AG09319 (cell line): ENCODE measurements at regions not wholly inside any gene's neighbourhood (a gene's known extent, or its start where the extent isn't known, plus 50 kb on each side); places are given as distances from the start of the nearest gene placed in this dataset.

Experiments
- DNase-seq: peaks from one replicate; pipeline ENCODE4 v3.0.0-alpha.2; 2010; ENCODE audit warnings: low read depth; ENCODE audit errors: extremely low read depth
- TF ChIP-seq, protein P1 (sequence below): IDR thresholded peaks from 2 replicates; pipeline ENCODE4 v1.5.1; 2011; ENCODE audit warnings: low read depth, mild to moderate bottlenecking, inconsistent platforms, low read length, moderate library complexity

DNA sequence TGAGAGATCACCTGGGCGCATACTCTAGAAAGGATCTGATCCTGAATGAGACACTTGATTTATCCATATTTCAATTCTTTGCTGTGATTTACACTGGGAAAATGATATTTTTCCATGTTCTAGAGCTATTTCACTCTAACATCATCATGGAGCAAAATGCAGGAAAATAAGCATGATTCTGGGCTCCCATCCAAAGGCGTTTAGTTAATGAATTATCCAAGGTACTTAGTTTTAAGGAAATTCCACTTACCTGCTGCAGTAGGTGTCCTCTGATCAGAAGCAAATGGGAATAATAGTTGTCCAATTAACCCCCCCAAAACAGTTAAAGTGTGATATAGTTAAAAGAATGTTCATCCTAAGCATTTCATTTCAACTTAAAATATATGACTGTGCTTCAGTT lies 204.5 kb upstream of the PRKD1 start:
- no peak for DNase-seq
- TF ChIP-seq, protein P1, sequence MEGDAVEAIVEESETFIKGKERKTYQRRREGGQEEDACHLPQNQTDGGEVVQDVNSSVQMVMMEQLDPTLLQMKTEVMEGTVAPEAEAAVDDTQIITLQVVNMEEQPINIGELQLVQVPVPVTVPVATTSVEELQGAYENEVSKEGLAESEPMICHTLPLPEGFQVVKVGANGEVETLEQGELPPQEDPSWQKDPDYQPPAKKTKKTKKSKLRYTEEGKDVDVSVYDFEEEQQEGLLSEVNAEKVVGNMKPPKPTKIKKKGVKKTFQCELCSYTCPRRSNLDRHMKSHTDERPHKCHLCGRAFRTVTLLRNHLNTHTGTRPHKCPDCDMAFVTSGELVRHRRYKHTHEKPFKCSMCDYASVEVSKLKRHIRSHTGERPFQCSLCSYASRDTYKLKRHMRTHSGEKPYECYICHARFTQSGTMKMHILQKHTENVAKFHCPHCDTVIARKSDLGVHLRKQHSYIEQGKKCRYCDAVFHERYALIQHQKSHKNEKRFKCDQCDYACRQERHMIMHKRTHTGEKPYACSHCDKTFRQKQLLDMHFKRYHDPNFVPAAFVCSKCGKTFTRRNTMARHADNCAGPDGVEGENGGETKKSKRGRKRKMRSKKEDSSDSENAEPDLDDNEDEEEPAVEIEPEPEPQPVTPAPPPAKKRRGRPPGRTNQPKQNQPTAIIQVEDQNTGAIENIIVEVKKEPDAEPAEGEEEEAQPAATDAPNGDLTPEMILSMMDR, result no peak

DNA sequence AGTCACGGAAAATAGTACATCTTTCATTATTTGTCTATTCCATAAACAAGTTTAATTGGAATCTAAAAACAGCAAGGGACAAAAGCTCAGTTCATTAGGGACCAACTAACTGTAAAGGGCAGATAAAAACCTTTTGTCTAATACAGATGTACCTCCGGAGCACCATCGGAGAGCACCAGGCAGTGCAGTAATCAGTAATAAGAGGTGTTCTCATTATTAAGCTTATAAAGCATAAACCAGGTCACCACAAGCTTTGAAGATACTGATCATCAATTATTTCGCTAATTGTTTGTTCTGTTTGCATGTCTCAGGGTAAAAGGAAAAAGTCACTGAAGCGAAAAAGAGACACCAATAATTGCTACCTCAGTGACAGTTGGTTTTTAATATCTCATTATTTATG lies 207.3 kb upstream of the PRKD1 start:
- DNase-seq, result no peak
- TF ChIP-seq, protein P1, result no peak

DNA sequence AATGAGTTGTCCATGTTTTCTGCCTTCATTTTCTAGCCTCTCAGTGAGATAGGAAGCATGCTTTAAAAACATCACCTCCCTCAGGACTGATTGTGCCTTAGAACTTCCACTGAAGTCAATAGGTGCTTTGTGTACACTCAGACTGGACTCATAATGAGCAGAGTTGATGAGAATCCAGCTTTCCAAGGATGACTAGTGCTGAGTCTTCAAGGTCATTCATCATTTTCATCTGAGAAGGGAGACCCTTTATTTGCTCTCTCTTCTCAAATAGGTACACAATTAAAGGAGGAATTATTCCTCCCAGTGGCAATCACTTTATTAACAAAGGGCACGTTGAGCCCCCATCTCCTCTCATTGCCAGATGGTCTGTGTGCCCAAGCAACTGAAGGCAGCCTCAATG lies 210.9 kb upstream of the PRKD1 start:
- no peak for DNase-seq
- TF ChIP-seq, protein P1, result no peak

DNA sequence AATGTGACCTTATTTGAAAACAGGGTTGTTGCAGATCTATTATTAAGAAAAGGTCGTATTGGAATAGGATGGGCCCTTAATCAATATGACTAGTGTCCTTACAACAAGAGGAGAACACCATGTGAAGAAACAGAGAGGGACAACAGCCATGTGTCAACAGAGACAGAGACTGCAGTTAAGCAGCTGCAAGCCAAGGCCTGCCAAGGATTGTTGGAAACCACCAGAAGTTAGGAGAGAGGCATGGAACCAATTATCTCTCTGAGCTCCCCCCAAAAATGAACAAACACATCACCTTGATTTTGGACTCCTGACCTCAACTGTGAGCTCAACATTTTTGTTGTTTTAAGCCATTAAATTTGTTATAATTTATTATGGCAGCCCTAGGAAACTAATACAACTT lies 214.6 kb upstream of the PRKD1 start:
- TF ChIP-seq, protein P1, result no peak
- DNase-seq, result no peak

DNA sequence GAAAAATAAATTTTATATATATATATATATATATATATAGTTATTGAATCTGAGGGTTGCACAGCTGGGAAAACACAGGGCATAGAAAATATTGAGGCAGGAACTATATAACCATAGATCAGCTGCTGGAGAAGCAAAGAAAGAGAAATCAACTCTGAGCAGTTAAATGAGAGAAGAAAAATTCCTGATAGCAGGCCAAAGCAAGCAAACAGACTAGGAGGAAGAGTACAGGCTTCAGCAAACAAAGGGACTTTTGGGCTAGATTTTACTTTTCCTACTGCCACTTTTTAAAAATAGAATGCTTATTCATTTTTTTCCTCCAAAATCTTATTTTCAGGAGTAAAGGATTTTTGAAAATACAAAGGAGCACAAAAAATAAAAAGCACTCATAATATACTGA lies 216.0 kb upstream of the PRKD1 start:
- no peak for DNase-seq
- TF ChIP-seq, protein P1, result no peak

DNA sequence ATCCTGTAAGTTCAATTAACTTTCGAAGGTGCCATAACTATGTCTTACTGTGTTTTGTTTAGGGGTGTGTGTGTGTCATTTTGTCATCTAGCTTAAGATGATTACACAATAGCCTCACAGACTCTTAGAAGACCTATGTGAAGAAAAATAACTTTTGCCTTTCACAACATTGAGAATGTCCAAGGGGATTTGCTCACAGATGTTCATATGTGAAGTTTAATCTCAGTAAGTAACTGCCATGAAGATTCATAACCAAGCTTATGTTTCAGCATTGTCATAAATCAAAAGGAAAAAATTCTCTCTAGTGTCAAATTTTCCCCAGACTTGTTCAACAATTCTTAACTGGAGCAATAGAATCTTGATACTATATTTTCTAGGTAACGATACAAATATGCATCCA lies 226.1 kb upstream of the PRKD1 start:
- no peak for DNase-seq
- TF ChIP-seq, protein P1, result no peak

DNA sequence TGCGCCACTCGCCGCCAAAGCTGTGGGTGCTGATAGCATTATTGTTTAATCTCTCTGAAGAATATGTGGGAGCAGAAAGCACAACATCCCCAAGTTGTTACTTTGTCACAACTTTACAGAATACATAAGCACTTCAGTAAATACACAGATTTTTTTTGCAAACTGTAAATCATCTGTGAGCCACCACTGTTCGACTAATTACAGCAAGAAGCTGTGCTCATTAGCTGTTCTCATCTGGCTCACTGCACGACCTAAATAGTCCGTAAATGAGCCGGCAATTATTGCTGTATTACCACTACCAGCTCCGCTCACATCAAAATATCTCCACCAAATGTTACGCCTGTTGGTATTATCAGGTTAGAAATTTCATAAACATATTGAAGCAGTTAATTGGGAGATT lies 228.9 kb upstream of the PRKD1 start:
- TF ChIP-seq, protein P1, result no peak
- DNase-seq, result no peak
